HUES64 (cell line): ENCODE measurements at regions not wholly inside any gene's neighbourhood (a gene's known extent, or its start where the extent isn't known, plus 50 kb on each side); places are given as distances from the start of the nearest gene placed in this dataset.

Source experiments
- H3K27ac ChIP-seq: 2 replicates; pipeline ENCODE4 v1.7.0; 2013; ENCODE audit warnings: low read depth, low read length, inconsistent platforms
- H3K27me3 ChIP-seq: 2 replicates; pipeline ENCODE4 v1.6.1; 2013; ENCODE audit warnings: mild to moderate bottlenecking, low read length; ENCODE audit not compliant: insufficient read depth
- H3K36me3 ChIP-seq: 2 replicates; pipeline ENCODE4 v1.6.1; 2013; ENCODE audit warnings: mild to moderate bottlenecking, low read length; ENCODE audit not compliant: insufficient read depth
- H3K4me1 ChIP-seq: 2 replicates; pipeline ENCODE4 v1.6.1; 2013; ENCODE audit warnings: mild to moderate bottlenecking, low read length, moderate library complexity; ENCODE audit not compliant: insufficient read depth
- H3K4me3 ChIP-seq: 2 replicates; pipeline ENCODE4 v1.5.1; 2013; ENCODE audit warnings: mild to moderate bottlenecking, low read length, moderate library complexity
- H3K9ac ChIP-seq: 2 replicates; pipeline ENCODE4 v1.6.1; 2013; ENCODE audit warnings: mild to moderate bottlenecking, low read depth, low read length
- H3K9me3 ChIP-seq: 2 replicates; pipeline ENCODE4 v1.6.1; 2013; ENCODE audit warnings: low read depth, low read length; ENCODE audit not compliant: insufficient read depth
- WGBS: fragments of 150-250, 120-280 bp; methylation state at CpG from one replicate; pipeline ENCODE4 v1.1.7; 2013; ENCODE audit warnings: missing lambda C conversion rate; 5-methylcytosine and 5-hydroxymethylcytosine counted together

DNA sequence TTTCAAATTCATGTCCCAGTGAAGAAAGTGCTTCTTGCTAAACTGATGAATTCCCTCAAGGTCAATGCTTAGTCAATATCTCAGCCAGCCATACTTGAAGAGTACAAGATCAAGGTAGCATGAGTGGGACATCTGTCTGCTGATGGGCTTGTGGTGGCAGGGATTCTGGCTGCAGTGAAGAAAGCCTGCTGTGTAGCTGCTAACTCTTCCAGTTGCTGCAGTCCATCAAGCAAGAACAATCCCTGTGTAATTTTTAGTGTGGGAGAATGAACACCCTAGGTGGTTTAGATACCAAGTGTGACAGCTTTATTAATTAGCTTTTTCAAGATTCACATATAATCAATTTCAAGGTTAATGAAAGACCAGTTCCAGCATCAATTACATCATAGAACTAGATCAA, 443.9 kb downstream of the TAF11L14 start:
- Histone ChIP-seq H3K36me3 (no peaks in the 10 kb centered on the region), H3K27me3 (no peaks in the 10 kb centered on the region), H3K9me3 (no peaks in the 10 kb centered on the region), H3K27ac (no peak overlapping the region), H3K4me3 (no peak overlapping the region), H3K4me1 (no peaks in the 10 kb centered on the region), H3K9ac (no peak overlapping the region)

- Histone ChIP-seq H3K9me3 (no peaks in the 10 kb centered on the region), H3K27ac (no peak overlapping the region), H3K36me3 (no peaks in the 10 kb centered on the region), H3K9ac (no peak overlapping the region), H3K4me3 (no peak overlapping the region), H3K27me3 (no peaks in the 10 kb centered on the region), H3K4me1 (no peaks in the 10 kb centered on the region)
- WGBS: 99% methylated on average over 3 of the region's 3 CpGs
Observed at GRCh38 chr5:18079831-18080230, 445.6 kb downstream of the TAF11L14 start.

GRCh38 chr5:18088020-18088579, 453.8 kb downstream of the TAF11L14 start:
- 88% methylated on average over 9 of the region's 9 CpGs for WGBS
- Histone ChIP-seq H3K36me3 (no peaks in the 10 kb centered on the region), H3K9ac (no peak overlapping the region), H3K27ac (no peak overlapping the region), H3K4me3 (no peak overlapping the region), H3K27me3 (no peaks in the 10 kb centered on the region), H3K9me3 (no peaks in the 10 kb centered on the region), H3K4me1 (no peaks in the 10 kb centered on the region)

- 91% methylated on average over 1 of the region's 2 CpGs for WGBS
- Histone ChIP-seq H3K9me3 (no peaks in the 10 kb centered on the region), H3K36me3 (no peaks in the 10 kb centered on the region), H3K9ac (no peak overlapping the region), H3K4me1 (no peaks in the 10 kb centered on the region), H3K4me3 (no peak overlapping the region), H3K27me3 (no peaks in the 10 kb centered on the region), H3K27ac (no peak overlapping the region)
Observed at GRCh38 chr5:18090177-18090576, 455.9 kb downstream of the TAF11L14 start.

DNA sequence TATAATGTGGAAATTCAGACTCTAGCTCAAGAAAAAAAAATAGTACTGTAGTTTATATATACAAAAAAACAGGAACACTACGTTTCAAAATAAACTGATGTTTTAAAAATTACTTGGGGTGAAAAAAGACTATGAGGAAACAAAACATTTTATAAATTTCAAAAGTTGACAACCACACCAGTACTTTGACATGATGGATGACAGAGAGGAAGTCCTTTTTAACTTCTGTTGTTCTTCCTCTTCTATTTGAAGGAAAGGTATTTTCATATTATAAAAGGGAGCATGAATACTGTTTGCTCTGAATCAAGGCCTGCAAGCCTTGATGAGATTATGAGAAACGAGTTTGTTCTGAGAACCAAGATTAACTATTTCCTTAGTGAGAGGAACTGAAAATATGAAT, 456.9 kb downstream of the TAF11L14 start:
- Histone ChIP-seq H3K4me3 (no peak overlapping the region), H3K36me3 (no peaks in the 10 kb centered on the region), H3K27ac (no peak overlapping the region), H3K9ac (no peak overlapping the region), H3K27me3 (no peaks in the 10 kb centered on the region), H3K9me3 (no peaks in the 10 kb centered on the region), H3K4me1 (no peaks in the 10 kb centered on the region)
- 83% methylated on average over 1 of the region's 2 CpGs for WGBS

GRCh38 chr5:18091758-18092157, 457.5 kb downstream of the TAF11L14 start:
- no peaks in the 10 kb centered on the region for H3K36me3 ChIP-seq
- no peak overlapping the region for H3K9ac ChIP-seq
- no peaks in the 10 kb centered on the region for H3K4me1 ChIP-seq
- 90% methylated on average over 2 of the region's 2 CpGs for WGBS
- H3K27me3 ChIP-seq: no peaks in the 10 kb centered on the region
- H3K9me3 ChIP-seq: no peaks in the 10 kb centered on the region
- H3K27ac ChIP-seq: no peak overlapping the region
- no peak overlapping the region for H3K4me3 ChIP-seq

DNA sequence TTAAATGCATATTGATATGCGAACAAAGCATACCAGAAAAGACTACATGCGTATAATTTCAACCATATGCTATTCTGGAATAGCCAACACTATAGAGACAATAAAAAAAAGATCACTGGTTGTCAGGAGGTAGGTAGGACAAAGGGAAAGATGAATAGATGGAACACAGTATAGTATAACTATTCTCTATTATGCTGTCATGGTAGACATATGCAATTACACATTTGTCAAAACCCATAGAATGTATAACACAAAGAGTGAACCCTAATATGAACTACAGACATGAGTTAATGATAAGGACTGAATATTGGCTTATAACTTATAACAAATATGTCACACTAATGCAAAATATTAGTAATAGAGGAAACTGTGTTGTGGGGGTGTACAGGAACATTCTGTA, 460.8 kb downstream of the TAF11L14 start:
- Histone ChIP-seq H3K36me3 (no peaks in the 10 kb centered on the region), H3K9ac (no peak overlapping the region), H3K27ac (no peak overlapping the region), H3K27me3 (no peaks in the 10 kb centered on the region), H3K9me3 (no peaks in the 10 kb centered on the region), H3K4me1 (peaks cover 21% of the 10 kb centered on the region), H3K4me3 (no peak overlapping the region)
- WGBS: 100% methylated on average over 1 of the region's 2 CpGs

DNA sequence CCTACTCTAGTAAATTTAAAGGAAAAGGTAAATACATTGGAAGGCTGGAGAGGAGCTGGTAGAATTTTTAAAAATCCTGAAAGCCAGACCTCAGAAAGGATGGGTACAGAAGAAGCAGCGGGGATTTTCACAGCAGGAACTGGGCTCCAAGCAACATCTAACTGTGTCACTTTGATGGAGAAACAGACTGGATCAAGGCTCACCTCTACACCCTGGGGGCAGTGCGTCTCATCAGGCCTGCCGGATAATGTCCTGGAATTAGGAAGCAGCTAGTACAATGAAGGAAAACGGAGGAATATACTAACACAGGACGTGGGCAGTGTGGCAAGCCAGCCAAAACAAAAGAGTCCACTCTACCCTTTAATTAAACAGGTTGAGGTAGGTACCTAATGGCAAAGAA, 463.6 kb downstream of the TAF11L14 start:
- no peaks in the 10 kb centered on the region for H3K36me3 ChIP-seq
- H3K9me3 ChIP-seq: no peaks in the 10 kb centered on the region
- H3K27me3 ChIP-seq: no peaks in the 10 kb centered on the region
- no peak overlapping the region for H3K9ac ChIP-seq
- H3K27ac ChIP-seq: no peak overlapping the region
- 84% methylated on average over 5 of the region's 5 CpGs for WGBS
- H3K4me3 ChIP-seq: no peak overlapping the region
- peaks cover 21% of the 10 kb centered on the region for H3K4me1 ChIP-seq

GRCh38 chr5:18098691-18099090, 464.4 kb downstream of the TAF11L14 start:
- Histone ChIP-seq H3K36me3 (no peaks in the 10 kb centered on the region), H3K27ac (no peak overlapping the region), H3K4me1 (peaks cover 21% of the 10 kb centered on the region), H3K4me3 (no peak overlapping the region), H3K27me3 (no peaks in the 10 kb centered on the region), H3K9me3 (no peaks in the 10 kb centered on the region), H3K9ac (no peak overlapping the region)
- 84% methylated on average over 2 of the region's 2 CpGs for WGBS

GRCh38 chr5:18099261-18099660, 465.0 kb downstream of the TAF11L14 start:
- 88% methylated on average over 1 of the region's 2 CpGs for WGBS
- no peaks in the 10 kb centered on the region for H3K36me3 ChIP-seq
- no peak overlapping the region for H3K9ac ChIP-seq
- no peaks in the 10 kb centered on the region for H3K9me3 ChIP-seq
- no peaks in the 10 kb centered on the region for H3K27me3 ChIP-seq
- H3K4me3 ChIP-seq: no peak overlapping the region
- no peak overlapping the region for H3K27ac ChIP-seq
- peaks cover 21% of the 10 kb centered on the region for H3K4me1 ChIP-seq

DNA sequence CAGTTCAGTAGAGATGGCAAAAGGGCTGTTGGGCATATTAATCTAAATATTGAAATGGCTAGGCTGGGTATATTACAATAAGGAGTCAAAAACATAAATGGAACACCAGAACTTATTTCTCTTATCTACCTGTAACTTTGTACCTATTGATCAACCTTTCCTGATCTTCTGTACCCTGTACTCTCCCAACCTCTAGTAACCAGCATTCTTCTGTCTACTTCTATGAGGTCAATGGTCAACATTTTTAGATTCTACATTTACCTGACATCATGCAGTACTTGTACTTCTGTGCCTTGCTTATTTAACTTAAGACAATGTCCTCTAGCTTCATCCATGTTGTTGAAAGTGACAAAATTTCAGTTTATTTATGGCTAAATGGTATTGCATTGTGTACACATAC, 467.3 kb downstream of the TAF11L14 start:
- H3K9me3 ChIP-seq: no peaks in the 10 kb centered on the region
- no peak overlapping the region for H3K4me3 ChIP-seq
- no peaks in the 10 kb centered on the region for H3K27me3 ChIP-seq
- no peak overlapping the region for H3K9ac ChIP-seq
- H3K4me1 ChIP-seq: peaks cover 21% of the 10 kb centered on the region
- H3K36me3 ChIP-seq: no peaks in the 10 kb centered on the region
- H3K27ac ChIP-seq: no peak overlapping the region

GRCh38 chr5:18102733-18103132, 468.5 kb downstream of the TAF11L14 start:
- H3K9ac ChIP-seq: no peak overlapping the region
- no peaks in the 10 kb centered on the region for H3K27me3 ChIP-seq
- 89% methylated on average over 1 of the region's 1 CpG for WGBS

More at GRCh38 chr5:18102733-18103132, 468.5 kb downstream of the TAF11L14 start:
- H3K4me1 ChIP-seq: peaks cover 18% of the 10 kb centered on the region
- no peaks in the 10 kb centered on the region for H3K36me3 ChIP-seq
- H3K4me3 ChIP-seq: no peak overlapping the region
- no peaks in the 10 kb centered on the region for H3K9me3 ChIP-seq
- no peak overlapping the region for H3K27ac ChIP-seq
